WI38 (cell line): ENCODE measurements at regions not wholly inside any gene's neighbourhood (a gene's known extent, or its start where the extent isn't known, plus 50 kb on each side); places are given as distances from the start of the nearest gene placed in this dataset.
"Not testable (repeated sequence)": the region's sequence is repeated elsewhere in the genome, so short reads cannot be mapped to it uniquely, and the experiment has no call there.

Source experiments
- H3K4me3 ChIP-seq: 2 replicates; pipeline ENCODE4 v1.5.1; 2011; ENCODE audit warnings: low read depth, mild to moderate bottlenecking, control low read depth, low read length
- TF ChIP-seq, protein P1 (sequence below): IDR thresholded peaks from 2 replicates; pipeline ENCODE4 v1.5.1; 2012; ENCODE audit warnings: low read depth, mild to moderate bottlenecking, control low read depth, low read length

DNA sequence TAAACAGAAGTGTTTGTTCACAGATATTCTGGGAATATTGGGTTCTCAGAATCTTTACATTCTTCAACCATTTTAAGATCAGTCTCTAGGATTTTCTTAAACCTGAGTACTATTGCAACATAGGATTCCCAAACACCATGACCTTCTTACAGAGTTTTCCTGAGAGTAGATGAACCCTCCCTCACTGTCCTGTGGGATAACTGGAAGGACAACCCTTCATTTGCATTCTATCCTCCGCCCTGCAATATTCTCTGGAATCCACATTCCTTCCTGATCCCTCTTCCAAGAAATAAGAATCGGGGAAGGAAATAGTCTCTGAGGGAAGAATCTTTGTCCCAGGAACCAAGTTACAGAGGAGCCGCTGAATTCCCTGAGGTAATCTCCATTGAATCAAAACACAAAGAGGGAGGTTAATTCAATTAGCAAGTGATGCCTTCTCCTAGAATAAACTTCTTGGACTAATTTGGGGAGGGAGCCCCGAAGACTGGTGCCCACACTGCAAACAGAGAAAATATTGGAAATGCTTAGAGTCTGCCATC lies 99.8 kb upstream of the MBIP start:
- TF ChIP-seq, protein P1, sequence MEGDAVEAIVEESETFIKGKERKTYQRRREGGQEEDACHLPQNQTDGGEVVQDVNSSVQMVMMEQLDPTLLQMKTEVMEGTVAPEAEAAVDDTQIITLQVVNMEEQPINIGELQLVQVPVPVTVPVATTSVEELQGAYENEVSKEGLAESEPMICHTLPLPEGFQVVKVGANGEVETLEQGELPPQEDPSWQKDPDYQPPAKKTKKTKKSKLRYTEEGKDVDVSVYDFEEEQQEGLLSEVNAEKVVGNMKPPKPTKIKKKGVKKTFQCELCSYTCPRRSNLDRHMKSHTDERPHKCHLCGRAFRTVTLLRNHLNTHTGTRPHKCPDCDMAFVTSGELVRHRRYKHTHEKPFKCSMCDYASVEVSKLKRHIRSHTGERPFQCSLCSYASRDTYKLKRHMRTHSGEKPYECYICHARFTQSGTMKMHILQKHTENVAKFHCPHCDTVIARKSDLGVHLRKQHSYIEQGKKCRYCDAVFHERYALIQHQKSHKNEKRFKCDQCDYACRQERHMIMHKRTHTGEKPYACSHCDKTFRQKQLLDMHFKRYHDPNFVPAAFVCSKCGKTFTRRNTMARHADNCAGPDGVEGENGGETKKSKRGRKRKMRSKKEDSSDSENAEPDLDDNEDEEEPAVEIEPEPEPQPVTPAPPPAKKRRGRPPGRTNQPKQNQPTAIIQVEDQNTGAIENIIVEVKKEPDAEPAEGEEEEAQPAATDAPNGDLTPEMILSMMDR: no peak
- H3K4me3 ChIP-seq: no peak overlapping the region

GRCh38 chr14:36418937-36419336 lies 98.5 kb upstream of the MBIP start:
- H3K4me3 ChIP-seq: no peak overlapping the region
- TF ChIP-seq, protein P1: no peak

DNA sequence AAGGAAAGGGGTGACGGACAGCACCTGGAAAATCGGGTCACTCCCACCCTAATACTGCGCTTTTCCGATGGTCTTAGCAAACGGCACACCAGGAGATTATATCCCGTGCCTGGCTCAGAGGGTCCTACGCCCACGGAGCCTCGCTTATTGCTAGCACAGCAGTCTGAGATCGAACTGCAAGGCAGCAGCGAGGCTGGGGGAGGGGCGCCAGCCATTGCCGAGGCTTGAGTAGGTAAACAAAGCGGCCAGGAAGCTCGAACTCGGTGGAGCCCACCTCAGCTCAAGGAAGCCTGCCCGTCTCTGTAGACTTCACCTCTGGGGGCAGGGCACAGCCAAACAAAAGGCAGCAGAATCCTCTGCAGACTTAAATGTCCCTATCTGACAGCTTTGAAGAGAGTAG lies 91.5 kb upstream of the MBIP start:
- not testable (repeated sequence) for H3K4me3 ChIP-seq

DNA sequence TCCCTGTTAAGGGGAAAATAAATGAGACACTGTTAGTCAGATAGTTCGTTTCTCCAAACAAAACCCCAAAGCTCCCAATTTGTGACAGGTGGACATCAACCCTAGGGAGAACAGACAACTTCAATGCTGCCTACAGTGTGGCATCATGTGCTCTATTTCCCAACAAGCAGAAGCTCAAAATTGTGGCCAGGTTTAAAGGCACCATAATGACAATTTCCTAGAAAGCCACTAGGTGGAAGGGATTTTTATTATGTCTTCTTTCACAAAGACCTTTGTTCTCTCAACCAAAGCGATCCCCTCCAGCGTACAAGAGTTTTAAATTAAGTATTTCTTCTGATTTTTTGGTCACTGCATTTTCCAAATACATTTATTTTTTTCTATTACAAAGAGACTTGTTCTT lies 88.0 kb upstream of the MBIP start:
- TF ChIP-seq, protein P1: no peak
- H3K4me3 ChIP-seq: no peak overlapping the region

DNA sequence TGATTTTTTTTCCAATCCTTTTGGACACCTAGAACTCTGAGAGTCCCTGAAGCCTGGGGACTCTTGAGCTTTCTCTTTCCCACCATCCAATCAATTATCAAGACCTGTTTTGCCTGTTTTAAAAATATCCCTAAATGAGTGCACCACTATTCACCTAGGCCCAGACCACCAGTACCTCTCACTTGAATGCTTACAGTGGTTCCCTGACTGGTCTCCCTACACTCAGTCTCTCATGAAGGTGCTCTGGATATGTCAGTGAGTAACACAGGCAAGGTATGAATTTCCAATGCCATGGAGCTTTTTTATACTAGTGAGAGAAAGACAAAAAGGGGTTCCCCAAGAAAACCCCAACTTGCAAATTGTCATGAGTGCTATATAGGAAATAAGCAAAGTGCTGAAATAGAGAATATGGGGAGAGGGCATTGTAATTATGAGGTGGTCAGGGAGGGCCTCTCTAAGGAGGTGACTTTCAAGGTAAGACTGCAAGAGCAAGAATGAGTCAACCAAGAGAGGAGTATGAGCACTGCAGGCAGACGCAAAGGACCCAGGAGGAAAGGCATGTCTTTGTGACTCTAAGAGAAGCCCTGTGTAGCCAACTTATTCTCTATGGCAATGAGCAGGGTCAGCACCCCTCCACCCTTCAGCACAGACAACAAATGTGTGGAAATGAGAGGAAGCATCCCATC lies 85.3 kb upstream of the MBIP start:
- H3K4me3 ChIP-seq: no peak overlapping the region
- TF ChIP-seq, protein P1: no peak

GRCh38 chr14:36402867-36403266 lies 82.4 kb upstream of the MBIP start:
- H3K4me3 ChIP-seq: no peak overlapping the region
- TF ChIP-seq, protein P1: no peak

DNA sequence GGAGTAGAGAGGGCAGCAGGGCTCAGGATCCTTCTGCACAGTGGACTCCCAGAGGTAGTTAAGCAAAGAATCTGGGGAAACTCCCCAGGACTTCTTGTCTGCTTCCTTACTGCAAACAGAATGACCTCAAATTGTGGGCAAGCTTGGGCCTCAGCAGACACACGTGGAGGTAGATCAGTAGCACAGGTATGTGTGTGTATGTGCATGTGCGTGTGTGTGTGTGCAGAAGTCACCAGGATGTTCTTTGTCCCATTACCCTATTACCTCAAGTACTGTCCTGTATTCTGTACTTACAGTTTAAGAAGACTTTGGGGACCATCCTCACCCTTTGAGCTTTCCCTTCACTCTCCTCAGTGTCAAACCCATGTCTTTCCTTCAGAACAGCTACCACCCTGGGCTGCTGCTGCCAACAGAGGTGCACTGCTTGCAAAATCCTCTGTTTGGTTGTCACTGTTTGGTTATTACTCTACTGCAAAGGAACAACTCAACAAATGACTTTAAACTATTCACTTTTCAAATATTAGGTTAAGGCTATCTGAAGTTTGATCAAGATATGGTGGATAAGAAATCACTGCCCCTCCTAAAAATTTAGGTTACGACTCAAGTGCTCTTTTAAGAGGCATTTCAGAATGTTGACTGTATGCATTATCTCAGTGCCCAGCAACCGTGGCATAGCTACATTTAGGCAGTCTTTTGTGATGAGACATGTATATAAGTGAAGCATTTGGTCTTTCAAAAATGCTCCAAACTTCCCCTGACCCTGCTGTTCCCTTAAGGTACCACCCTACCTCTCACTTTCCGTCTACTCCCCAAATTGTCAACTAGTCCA lies 78.2 kb upstream of the MBIP start:
- TF ChIP-seq, protein P1: no peak
- H3K4me3 ChIP-seq: no peak overlapping the region
